Small intestine (tissue), 7 donors: ENCODE measurements at regions not wholly inside any gene's neighbourhood (a gene's known extent, or its start where the extent isn't known, plus 50 kb on each side); places are given as distances from the start of the nearest gene placed in this dataset.

Source experiments
- DNase-seq, 2 donors: peaks; one replicate each; pipeline versions ENCODE4 v3.0.0 to v3.0.0-alpha.2; 2013
- FAIRE-seq: peaks from 2 replicates; lab custom pipeline; 2012; peaks lifted over from hg19 to GRCh38; lab: Jason Lieb, UNC
- H3K27ac ChIP-seq, 3 donors: one replicate each; pipeline ENCODE4 v1.5.1; 2013; ENCODE audit warnings: low read length in 2 of 3, mild to moderate bottlenecking in 2 of 3, control low read depth in 1 of 3, inconsistent platforms in 1 of 3, low read depth in 1 of 3, moderate library complexity in 1 of 3
- H3K27me3 ChIP-seq, 3 donors: one replicate each; pipeline ENCODE4 v1.6.1; 2013; ENCODE audit warnings: low read length in 3 of 3, inconsistent platforms in 1 of 3; ENCODE audit not compliant: control insufficient read depth in 3 of 3, insufficient read depth in 3 of 3
- H3K36me3 ChIP-seq, 3 donors: one replicate each; pipeline ENCODE4 v1.6.1; 2013; ENCODE audit warnings: low read length in 3 of 3, inconsistent platforms in 1 of 3, low read depth in 1 of 3, mild to moderate bottlenecking in 1 of 3, moderate library complexity in 1 of 3; ENCODE audit not compliant: control insufficient read depth in 3 of 3, insufficient read depth in 2 of 3
- H3K4me1 ChIP-seq, 3 donors: one replicate each; pipeline ENCODE4 v1.6.1; 2013; ENCODE audit warnings: low read length in 2 of 3, inconsistent platforms in 1 of 3, low read depth in 1 of 3, mild to moderate bottlenecking in 1 of 3, moderate library complexity in 1 of 3; ENCODE audit not compliant: control insufficient read depth in 3 of 3, insufficient read depth in 2 of 3
- H3K4me3 ChIP-seq, 3 donors: one replicate each; pipeline ENCODE4 v1.5.1; 2013; ENCODE audit warnings: low read length in 3 of 3, control low read depth in 1 of 3, inconsistent platforms in 1 of 3, low read depth in 1 of 3, mild to moderate bottlenecking in 1 of 3, moderate library complexity in 1 of 3
- H3K9me3 ChIP-seq, 2 donors: one replicate each; pipeline ENCODE4 v1.6.1; 2013; ENCODE audit warnings: low read depth in 1 of 2, low read length in 1 of 2; ENCODE audit not compliant: control insufficient read depth in 2 of 2, insufficient read depth in 1 of 2
- WGBS, 3 donors: extraction: QIAGEN DNeasy Blood & Tissue Kit; methylation state at CpG; one replicate each; pipeline ENCODE4 v1.1.7; 2013; 5-methylcytosine and 5-hydroxymethylcytosine counted together
- donor health status: healthy with polysubstance abuse.
- donor health status: control.
- donor health status: control.
- donor health status: Bipolar disorder and iron deficiency.
- donor health status: healthy.

- peaks cover 0 to 7% (median 0%) of the 10 kb centered on the region in 3 donors for H3K4me1 ChIP-seq
- H3K4me3 ChIP-seq = no peak overlapping the region
- H3K27me3 ChIP-seq = no peaks in the 10 kb centered on the region
- no peaks in the 10 kb centered on the region for H3K36me3 ChIP-seq
- FAIRE-seq (no peak), DNase-seq (no peak)
- WGBS, 3 donors = 92 to 95% (median 92%) methylated on average over 6 of the region's 6 CpGs
- H3K27ac ChIP-seq = no peak overlapping the region
- H3K9me3 ChIP-seq = no peaks in the 10 kb centered on the region
These were observed 50.8 kb upstream of the JAG1 start for GRCh38 chr20:10724449-10725173.

- DNase-seq (peak; percentile 21 to 30), FAIRE-seq (no peak)
- 77 to 84% (median 80%) methylated on average over 8 of the region's 8 CpGs for WGBS, 3 donors
- Histone ChIP-seq H3K9me3 (no peaks in the 10 kb centered on the region), H3K27ac (no peak overlapping the region), H3K4me1 (no peaks in the 10 kb centered on the region), H3K4me3 (no peak overlapping the region), H3K36me3 (no peaks in the 10 kb centered on the region), H3K27me3 (no peaks in the 10 kb centered on the region)
These were observed 55.3 kb upstream of the JAG1 start for GRCh38 chr20:10728873-10729670.

- Histone ChIP-seq H3K27ac (no peak overlapping the region), H3K36me3 (no peaks in the 10 kb centered on the region), H3K27me3 (no peaks in the 10 kb centered on the region), H3K4me3 (no peak overlapping the region), H3K9me3 (no peaks in the 10 kb centered on the region), H3K4me1 (no peaks in the 10 kb centered on the region)
- DNase-seq (no peak), FAIRE-seq (no peak)
These were observed 56.0 kb upstream of the JAG1 start for GRCh38 chr20:10729785-10730184.

GRCh38 chr20:10730629-10731183 lies 56.9 kb upstream of the JAG1 start:
- Histone ChIP-seq H3K9me3 (no peaks in the 10 kb centered on the region), H3K27me3 (no peaks in the 10 kb centered on the region), H3K36me3 (no peaks in the 10 kb centered on the region), H3K4me1 (no peaks in the 10 kb centered on the region), H3K4me3 (no peak overlapping the region), H3K27ac (no peak overlapping the region)
- WGBS, 3 donors = 94 to 95% (median 95%) methylated on average over 1 of the region's 1 CpG
- FAIRE-seq (no peak), DNase-seq (no peak)

GRCh38 chr20:10731190-10731965 lies 57.6 kb upstream of the JAG1 start:
- no peaks in the 10 kb centered on the region for H3K27me3 ChIP-seq
- no peaks in the 10 kb centered on the region for H3K36me3 ChIP-seq
- no peak for FAIRE-seq
- no peaks in the 10 kb centered on the region for H3K9me3 ChIP-seq
- H3K27ac ChIP-seq = no peak overlapping the region
- 47 to 69% (median 64%) methylated on average over 6 of the region's 6 CpGs for WGBS, 3 donors
- no peak for DNase-seq
- no peaks in the 10 kb centered on the region for H3K4me1 ChIP-seq
- H3K4me3 ChIP-seq = no peak overlapping the region

GRCh38 chr20:10733122-10733521 lies 59.3 kb upstream of the JAG1 start:
- FAIRE-seq (no peak), DNase-seq (no peak)
- Histone ChIP-seq H3K9me3 (no peaks in the 10 kb centered on the region), H3K4me1 (no peaks in the 10 kb centered on the region), H3K27me3 (no peaks in the 10 kb centered on the region), H3K27ac (no peak overlapping the region), H3K4me3 (no peak overlapping the region), H3K36me3 (no peaks in the 10 kb centered on the region)
- 95 to 100% (median 100%) methylated on average over 1 of the region's 1 CpG for WGBS, 3 donors

GRCh38 chr20:10735195-10735949 lies 61.6 kb upstream of the JAG1 start:
- no peaks in the 10 kb centered on the region for H3K27me3 ChIP-seq
- 66 to 88% (median 81%) methylated on average over 14 of the region's 14 CpGs for WGBS, 3 donors
- no peak overlapping the region for H3K4me3 ChIP-seq
- no peaks in the 10 kb centered on the region for H3K4me1 ChIP-seq
- H3K27ac ChIP-seq = peak overlapping the region in 1 of 3 donors; percentile 36
- FAIRE-seq (no peak), DNase-seq (no peak)
- no peaks in the 10 kb centered on the region for H3K36me3 ChIP-seq
- H3K9me3 ChIP-seq = no peaks in the 10 kb centered on the region
